ENCODE measurements at regions not wholly inside any gene's neighbourhood (a gene's known extent, or its start where the extent isn't known, plus 50 kb on each side); places are given as distances from the start of the nearest gene placed in this dataset.

- POLR2A ChIA-PET (ENCODE audit: unreplicated experiment): no interaction called here
Observed at GRCh38 chr9:89554307-89555035, 50.3 kb upstream of the GADD45G start.

GRCh38 chr9:89553451-89554010 is 51.3 kb upstream of the GADD45G start:
- no peaks in the 10 kb centered on the region for H4K20me1 ChIP-seq (ENCODE audit: low read length)
- H3K9me2 ChIP-seq (replicated peaks; ENCODE audit: low read length): no peaks in the 10 kb centered on the region
- H3K4me3 ChIP-seq (ENCODE audit: low read length): no peak overlapping the region
- POLR2A ChIA-PET (ENCODE audit: unreplicated experiment): no interaction called here
- H3K4me2 ChIP-seq (ENCODE audit: low read length): no peak overlapping the region
- DNase-seq (no peak), ATAC-seq (no peak)
- H3K79me2 ChIP-seq (ENCODE audit: low read length): no peaks in the 10 kb centered on the region
- no peak overlapping the region for H2AFZ ChIP-seq (ENCODE audit: low read length)
- CTCF ChIA-PET: no interaction called here
- TF ChIP-seq EZH2phosphoT487 (IDR thresholded peaks at IDR 0.05; ENCODE audit: borderline replicate concordance, low read length) (no peak), EZH2 (IDR thresholded peaks at IDR 0.05; ENCODE audit: low read length, unreplicated experiment) (no peak)
- TF ChIP-seq, protein P1, sequence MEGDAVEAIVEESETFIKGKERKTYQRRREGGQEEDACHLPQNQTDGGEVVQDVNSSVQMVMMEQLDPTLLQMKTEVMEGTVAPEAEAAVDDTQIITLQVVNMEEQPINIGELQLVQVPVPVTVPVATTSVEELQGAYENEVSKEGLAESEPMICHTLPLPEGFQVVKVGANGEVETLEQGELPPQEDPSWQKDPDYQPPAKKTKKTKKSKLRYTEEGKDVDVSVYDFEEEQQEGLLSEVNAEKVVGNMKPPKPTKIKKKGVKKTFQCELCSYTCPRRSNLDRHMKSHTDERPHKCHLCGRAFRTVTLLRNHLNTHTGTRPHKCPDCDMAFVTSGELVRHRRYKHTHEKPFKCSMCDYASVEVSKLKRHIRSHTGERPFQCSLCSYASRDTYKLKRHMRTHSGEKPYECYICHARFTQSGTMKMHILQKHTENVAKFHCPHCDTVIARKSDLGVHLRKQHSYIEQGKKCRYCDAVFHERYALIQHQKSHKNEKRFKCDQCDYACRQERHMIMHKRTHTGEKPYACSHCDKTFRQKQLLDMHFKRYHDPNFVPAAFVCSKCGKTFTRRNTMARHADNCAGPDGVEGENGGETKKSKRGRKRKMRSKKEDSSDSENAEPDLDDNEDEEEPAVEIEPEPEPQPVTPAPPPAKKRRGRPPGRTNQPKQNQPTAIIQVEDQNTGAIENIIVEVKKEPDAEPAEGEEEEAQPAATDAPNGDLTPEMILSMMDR (conservative IDR thresholded peaks at IDR 0.05; ENCODE audit: low read depth, low read length): no peak
- no peaks in the 10 kb centered on the region for H3F3A ChIP-seq (ENCODE audit: low read length, unreplicated experiment)
- H3K4me1 ChIP-seq (ENCODE audit: insufficient read depth, low read length): peaks cover 9% of the 10 kb centered on the region; the same call in 1 of the 2 replicates
- no peaks in the 10 kb centered on the region for H3K9me3 ChIP-seq (ENCODE audit: low read length)
- H3K9ac ChIP-seq (ENCODE audit: low read length): no peak overlapping the region
- no peaks in the 10 kb centered on the region for H3K27me3 ChIP-seq (ENCODE audit: low read length)
- no peak overlapping the region for H3K27ac ChIP-seq (ENCODE audit: low read length)
- intact Hi-C loops (cut with micrococcal nuclease): no loop called here
- no peaks in the 10 kb centered on the region for H3K36me3 ChIP-seq (ENCODE audit: low read depth, low read length)
- BruUV-seq (replicated peaks): no TSS peak

More at GRCh38 chr9:89554307-89555035, 50.3 kb upstream of the GADD45G start:
- Histone ChIP-seq H3K79me2 (ENCODE audit: low read length) (no peaks in the 10 kb centered on the region), H3K4me2 (ENCODE audit: low read length) (no peak overlapping the region), H4K20me1 (ENCODE audit: low read length) (no peaks in the 10 kb centered on the region), H3K4me3 (ENCODE audit: low read length) (no peak overlapping the region), H3K9me3 (ENCODE audit: low read length) (no peaks in the 10 kb centered on the region), H3K4me1 (ENCODE audit: insufficient read depth, low read length) (peaks cover 9% of the 10 kb centered on the region; the same call in 1 of the 2 replicates), H3K36me3 (ENCODE audit: low read depth, low read length) (no peaks in the 10 kb centered on the region), H3K9ac (ENCODE audit: low read length) (no peak overlapping the region), H3F3A (ENCODE audit: low read length, unreplicated experiment) (no peaks in the 10 kb centered on the region), H3K9me2 (replicated peaks; ENCODE audit: low read length) (no peaks in the 10 kb centered on the region), H3K27me3 (ENCODE audit: low read length) (no peaks in the 10 kb centered on the region), H2AFZ (ENCODE audit: low read length) (no peak overlapping the region), H3K27ac (ENCODE audit: low read length) (no peak overlapping the region)
- BruUV-seq (replicated peaks): no TSS peak
- no peak for DNase-seq
- CTCF ChIA-PET: no interaction called here
- TF ChIP-seq EZH2 (IDR thresholded peaks at IDR 0.05; ENCODE audit: low read length, unreplicated experiment) (no peak), EZH2phosphoT487 (IDR thresholded peaks at IDR 0.05; ENCODE audit: borderline replicate concordance, low read length) (no peak)
- TF ChIP-seq, protein P1 (conservative IDR thresholded peaks at IDR 0.05; ENCODE audit: low read depth, low read length): no peak
- intact Hi-C loops (cut with micrococcal nuclease): no loop called here
- no peak for ATAC-seq

DNA sequence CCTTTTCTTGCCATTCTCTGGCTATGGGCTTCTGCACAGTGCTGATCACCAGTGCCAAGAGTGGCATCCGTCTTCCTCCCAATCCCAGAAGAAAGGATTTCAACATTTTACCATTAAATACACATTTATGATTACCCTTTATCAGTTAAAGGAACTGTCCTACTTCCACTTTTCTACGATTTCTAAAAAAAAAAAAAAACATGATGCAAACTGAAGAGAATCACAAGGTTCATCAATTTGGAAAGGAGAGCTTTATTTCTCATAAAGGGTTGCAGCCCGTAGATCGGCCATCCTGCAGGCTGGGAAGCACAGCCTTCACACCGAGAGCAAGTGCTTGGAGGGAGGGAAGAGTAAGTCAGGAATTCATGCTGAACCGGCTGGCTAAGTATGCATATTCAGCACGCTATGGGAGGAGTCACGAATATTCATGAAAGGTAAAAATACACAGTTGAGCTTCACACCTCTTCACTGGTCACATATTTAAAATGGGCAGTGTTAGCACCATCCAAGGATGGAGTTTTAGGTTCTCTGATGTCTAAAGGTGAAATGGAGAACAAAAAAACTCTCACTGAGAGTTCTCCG is 52.5 kb upstream of the SEMA4D start:
- TF ChIP-seq, protein P1 (conservative IDR thresholded peaks at IDR 0.05; ENCODE audit: low read depth, low read length): no peak
- TF ChIP-seq EZH2phosphoT487 (IDR thresholded peaks at IDR 0.05; ENCODE audit: borderline replicate concordance, low read length): no peak
- no peak for TF ChIP-seq EZH2 (IDR thresholded peaks at IDR 0.05; ENCODE audit: low read length, unreplicated experiment)
- no TSS peak for BruUV-seq (replicated peaks)
- CTCF ChIA-PET: no interaction called here
- no peaks in the 10 kb centered on the region for H4K20me1 ChIP-seq (ENCODE audit: low read length)
- POLR2A ChIA-PET (ENCODE audit: unreplicated experiment): no interaction called here
- no peaks in the 10 kb centered on the region for H3K4me1 ChIP-seq (ENCODE audit: insufficient read depth, low read length)
- H3K27ac ChIP-seq (ENCODE audit: low read length): no peak overlapping the region
- H3K79me2 ChIP-seq (ENCODE audit: low read length): no peaks in the 10 kb centered on the region
- H3K9me2 ChIP-seq (replicated peaks; ENCODE audit: low read length): no peaks in the 10 kb centered on the region
- no peak overlapping the region for H3K4me2 ChIP-seq (ENCODE audit: low read length)
- H3K9me3 ChIP-seq (ENCODE audit: low read length): no peaks in the 10 kb centered on the region
- no peak for DNase-seq
- intact Hi-C loops (cut with micrococcal nuclease): no loop called here
- no peak for ATAC-seq
- no peak overlapping the region for H2AFZ ChIP-seq (ENCODE audit: low read length)
- H3K27me3 ChIP-seq (ENCODE audit: low read length): no peaks in the 10 kb centered on the region
- no peak overlapping the region for H3K4me3 ChIP-seq (ENCODE audit: low read length)
- H3K36me3 ChIP-seq (ENCODE audit: low read depth, low read length): no peaks in the 10 kb centered on the region
- H3F3A ChIP-seq (ENCODE audit: low read length, unreplicated experiment): no peaks in the 10 kb centered on the region
- H3K9ac ChIP-seq (ENCODE audit: low read length): no peak overlapping the region
